GM23338 (cell line): ENCODE measurements at regions not wholly inside any gene's neighbourhood (a gene's known extent, or its start where the extent isn't known, plus 50 kb on each side); places are given as distances from the start of the nearest gene placed in this dataset.

Experiments
- ATAC-seq: fragments of 200-7000 bp; cut with Tn5 transposase; 3 replicates; pipeline ENCODE4 v1.9.1; 2020
- DNase-seq: peaks from one replicate; pipeline ENCODE4 v3.0.0-alpha.2; 2015; ENCODE audit warnings: low spot score
- H2AFZ ChIP-seq: fragments of 200-600 bp; sonication (generic); 2 replicates; pipeline ENCODE4 v1.8.0; 2016; ENCODE audit warnings: antibody characterized with exemption, mild to moderate bottlenecking, moderate library complexity
- H3F3A ChIP-seq: fragments of 200-600 bp; sonication (generic); replicated peaks from 2 replicates; pipeline ENCODE4 v1.8.0; 2017; ENCODE audit warnings: antibody characterized with exemption, mixed run types, low read depth
- H3K27ac ChIP-seq: fragments of 200-600 bp; sonication (generic); 2 replicates; pipeline ENCODE4 v1.6.1; 2016; ENCODE audit warnings: low read depth
- H3K27me3 ChIP-seq: fragments of 200-600 bp; sonication (generic); 2 replicates; pipeline ENCODE4 v1.8.0; 2016; ENCODE audit warnings: mild to moderate bottlenecking, mixed run types, moderate library complexity; ENCODE audit not compliant: insufficient read depth
- H3K36me3 ChIP-seq: fragments of 200-600 bp; sonication (generic); 2 replicates; pipeline ENCODE4 v1.8.0; 2016; ENCODE audit warnings: mild to moderate bottlenecking; ENCODE audit not compliant: insufficient read depth
- H3K4me1 ChIP-seq: fragments of 200-600 bp; sonication (generic); 2 replicates; pipeline ENCODE4 v1.8.0; 2016; ENCODE audit warnings: mild to moderate bottlenecking, moderate library complexity; ENCODE audit not compliant: insufficient read depth
- H3K4me2 ChIP-seq: fragments of 200-600 bp; sonication (generic); 2 replicates; pipeline ENCODE4 v1.7.1; 2017; ENCODE audit warnings: mixed run types
- H3K4me3 ChIP-seq: fragments of 200-600 bp; sonication (generic); 2 replicates; pipeline ENCODE4 v1.6.1; 2016; ENCODE audit warnings: mixed run types
- H3K79me2 ChIP-seq: fragments of 200-600 bp; sonication (generic); replicated peaks from 2 replicates; pipeline ENCODE4 v1.8.0; 2017; ENCODE audit warnings: mild to moderate bottlenecking; ENCODE audit not compliant: insufficient read depth
- H3K9me2 ChIP-seq: fragments of 200-600 bp; sonication (generic); 2 replicates; pipeline ENCODE4 v1.8.0; 2017; ENCODE audit not compliant: insufficient read depth
- H4K20me1 ChIP-seq: fragments of 200-600 bp; sonication (generic); replicated peaks from 2 replicates; pipeline ENCODE4 v1.8.0; 2017; ENCODE audit warnings: mild to moderate bottlenecking; ENCODE audit not compliant: insufficient read depth
- H3K27ac Mint-ChIP-seq: 2 replicates; pipeline ENCODE4 v1.8.0; 2020; ENCODE audit warnings: inconsistent platforms, mild to moderate bottlenecking, moderate library complexity, mixed read lengths
- H3K27me3 Mint-ChIP-seq: 3 replicates; pipeline ENCODE4 v1.8.0; 2022; ENCODE audit warnings: low read depth, mild to moderate bottlenecking, moderate library complexity, mixed read lengths, inconsistent platforms; ENCODE audit not compliant: insufficient read depth, poor library complexity
- H3K36me3 Mint-ChIP-seq: 3 replicates; pipeline ENCODE4 v1.8.0; 2021; ENCODE audit warnings: low read depth, mild to moderate bottlenecking, inconsistent platforms, moderate library complexity, mixed read lengths
- H3K4me1 Mint-ChIP-seq: 3 replicates; pipeline ENCODE4 v1.8.0; 2020; ENCODE audit warnings: mild to moderate bottlenecking, inconsistent platforms, mixed read lengths
- H3K4me3 Mint-ChIP-seq: 3 replicates; pipeline ENCODE4 v1.8.0; 2021; ENCODE audit warnings: moderate library complexity, mild to moderate bottlenecking, inconsistent platforms, mixed read lengths
- H3K9me3 Mint-ChIP-seq: 3 replicates; pipeline ENCODE4 v1.8.0; 2020; ENCODE audit warnings: moderate library complexity, mild to moderate bottlenecking, inconsistent platforms, mixed read lengths
- CREB1 ChIP-seq: fragments of 250-450 bp; sonication (Bioruptor Pico); IDR thresholded peaks from 2 replicates; pipeline ENCODE4 v1.5.0; 2020; ENCODE audit warnings: low read depth, mild to moderate bottlenecking, moderate library complexity
- EZH2 ChIP-seq: fragments of 200-600 bp; sonication (generic); IDR thresholded peaks from one replicate; pipeline ENCODE4 v1.8.0; 2017; ENCODE audit warnings: antibody characterized with exemption, mild to moderate bottlenecking, low read depth; ENCODE audit not compliant: unreplicated experiment
- EZH2phosphoT487 ChIP-seq: fragments of 200-600 bp; sonication (generic); IDR thresholded peaks from one replicate; pipeline ENCODE4 v1.8.1; 2018; ENCODE audit warnings: antibody characterized with exemption; ENCODE audit not compliant: unreplicated experiment
- NANOG ChIP-seq: IDR thresholded peaks from 2 replicates; pipeline ENCODE4 v1.6.1; 2016; ENCODE audit warnings: antibody characterized with exemption, borderline replicate concordance
- POLR2AphosphoS5 ChIP-seq: IDR thresholded peaks from 2 replicates; pipeline ENCODE4 v1.6.1; 2016; ENCODE audit warnings: antibody characterized with exemption, low read depth
- STAT1 ChIP-seq: IDR thresholded peaks from one replicate; pipeline ENCODE4 v1.6.1; 2016; ENCODE audit warnings: antibody characterized with exemption; ENCODE audit not compliant: unreplicated experiment
- ZNF114 ChIP-seq: fragments of 250-450 bp; sonication (Bioruptor Pico); IDR thresholded peaks from 2 replicates; pipeline ENCODE4 v1.5.0; 2020; ENCODE audit warnings: mild to moderate bottlenecking, moderate library complexity
- TF ChIP-seq, protein P1 (sequence below), 2 experiments: fragments of 200-600 bp in 1 of 2; sonication (generic) in 1 of 2; conservative IDR thresholded peaks; 2 replicates each; pipeline versions ENCODE4 v1.5.1 to v1.6.1; 2016 to 2017; ENCODE audit warnings: antibody characterized with exemption in 2 of 2, low read depth in 2 of 2, mild to moderate bottlenecking in 2 of 2, moderate library complexity in 1 of 2
- TF ChIP-seq, protein P2 (sequence below): IDR thresholded peaks from one replicate; pipeline ENCODE4 v1.6.1; 2018; ENCODE audit warnings: antibody characterized with exemption; ENCODE audit not compliant: unreplicated experiment

DNA sequence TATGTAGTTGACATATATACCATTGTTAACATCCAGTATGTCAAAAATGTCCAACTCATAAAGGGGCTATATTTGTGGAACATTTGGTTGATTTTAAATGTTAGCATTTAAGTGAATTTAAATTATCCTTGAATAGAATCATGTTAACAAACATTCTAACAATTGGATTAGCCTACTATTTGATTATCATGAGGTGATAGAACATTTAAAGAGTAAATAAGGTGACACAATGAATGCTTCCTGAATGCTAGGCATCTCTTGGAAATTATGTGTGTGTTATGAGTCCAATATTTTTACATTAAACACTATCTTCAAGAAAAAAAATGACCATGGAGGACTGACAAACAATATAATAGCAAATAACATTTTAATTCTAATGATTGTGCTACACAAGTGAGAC is 901.9 kb upstream of the AGA start:
- no peak overlapping the region for H3K4me2 ChIP-seq
- H3K4me1 Mint-ChIP-seq = no peaks in the 10 kb centered on the region
- no peaks in the 10 kb centered on the region for H3K36me3 Mint-ChIP-seq
- TF ChIP-seq, protein P1, sequence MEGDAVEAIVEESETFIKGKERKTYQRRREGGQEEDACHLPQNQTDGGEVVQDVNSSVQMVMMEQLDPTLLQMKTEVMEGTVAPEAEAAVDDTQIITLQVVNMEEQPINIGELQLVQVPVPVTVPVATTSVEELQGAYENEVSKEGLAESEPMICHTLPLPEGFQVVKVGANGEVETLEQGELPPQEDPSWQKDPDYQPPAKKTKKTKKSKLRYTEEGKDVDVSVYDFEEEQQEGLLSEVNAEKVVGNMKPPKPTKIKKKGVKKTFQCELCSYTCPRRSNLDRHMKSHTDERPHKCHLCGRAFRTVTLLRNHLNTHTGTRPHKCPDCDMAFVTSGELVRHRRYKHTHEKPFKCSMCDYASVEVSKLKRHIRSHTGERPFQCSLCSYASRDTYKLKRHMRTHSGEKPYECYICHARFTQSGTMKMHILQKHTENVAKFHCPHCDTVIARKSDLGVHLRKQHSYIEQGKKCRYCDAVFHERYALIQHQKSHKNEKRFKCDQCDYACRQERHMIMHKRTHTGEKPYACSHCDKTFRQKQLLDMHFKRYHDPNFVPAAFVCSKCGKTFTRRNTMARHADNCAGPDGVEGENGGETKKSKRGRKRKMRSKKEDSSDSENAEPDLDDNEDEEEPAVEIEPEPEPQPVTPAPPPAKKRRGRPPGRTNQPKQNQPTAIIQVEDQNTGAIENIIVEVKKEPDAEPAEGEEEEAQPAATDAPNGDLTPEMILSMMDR (conservative IDR thresholded peaks at IDR 0.05; ENCODE audit: low read depth in 2 of 2) = no peak
- no peak for TF ChIP-seq STAT1
- TF ChIP-seq CREB1 = no peak
- no peak for TF ChIP-seq ZNF114 (CRISPR knock-in tag)
- TF ChIP-seq EZH2phosphoT487 = no peak
- TF ChIP-seq EZH2 = no peak
- TF ChIP-seq POLR2AphosphoS5 = no peak
- no peaks in the 10 kb centered on the region for H3F3A ChIP-seq
- H3K36me3 ChIP-seq = no peaks in the 10 kb centered on the region
- H3K27me3 ChIP-seq = no peaks in the 10 kb centered on the region
- H2AFZ ChIP-seq = no peak overlapping the region
- H3K4me1 ChIP-seq = no peaks in the 10 kb centered on the region
- H3K4me3 ChIP-seq = no peak overlapping the region
- ATAC-seq (no peak), DNase-seq (no peak)
- no peaks in the 10 kb centered on the region for H4K20me1 ChIP-seq
- H3K9me2 ChIP-seq = no peaks in the 10 kb centered on the region
- H3K9me3 Mint-ChIP-seq = no peaks in the 10 kb centered on the region
- H3K27ac Mint-ChIP-seq = no peak overlapping the region
- no peak overlapping the region for H3K4me3 Mint-ChIP-seq
- no peaks in the 10 kb centered on the region for H3K79me2 ChIP-seq
- H3K27me3 Mint-ChIP-seq = no peaks in the 10 kb centered on the region
- H3K27ac ChIP-seq = no peak overlapping the region

DNA sequence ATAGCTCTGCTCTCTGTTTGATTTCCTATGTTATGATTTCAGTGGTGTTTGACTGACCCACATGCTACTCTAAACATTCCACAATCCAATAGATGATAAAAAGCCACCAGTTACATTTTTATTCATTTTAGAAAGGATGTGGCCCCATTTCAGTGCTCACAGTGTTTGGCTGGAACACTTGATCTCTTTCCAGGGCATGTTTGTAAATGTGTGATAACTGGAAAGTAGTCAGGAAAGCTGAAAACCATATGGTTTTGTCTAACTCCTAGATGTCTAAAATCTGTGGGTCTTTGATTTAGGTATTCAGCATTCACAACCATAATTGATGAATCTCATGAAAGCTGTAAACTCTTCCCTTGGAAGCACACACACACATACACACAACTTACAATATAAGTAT is 904.9 kb upstream of the AGA start:
- H3K36me3 ChIP-seq = no peaks in the 10 kb centered on the region
- Mint-ChIP-seq H3K9me3 (no peaks in the 10 kb centered on the region), H3K36me3 (no peaks in the 10 kb centered on the region), H3K4me3 (no peak overlapping the region), H3K27me3 (peaks cover 5% of the 10 kb centered on the region), H3K4me1 (no peaks in the 10 kb centered on the region), H3K27ac (no peak overlapping the region)
- no peaks in the 10 kb centered on the region for H3K27me3 ChIP-seq
- no peak overlapping the region for H3K27ac ChIP-seq
- no peak for ATAC-seq
- H2AFZ ChIP-seq = no peak overlapping the region
- H3K4me2 ChIP-seq = no peak overlapping the region
- no peaks in the 10 kb centered on the region for H3K4me1 ChIP-seq
- no peaks in the 10 kb centered on the region for H3K79me2 ChIP-seq
- H4K20me1 ChIP-seq = no peaks in the 10 kb centered on the region
- DNase-seq = no peak
- H3K9me2 ChIP-seq = no peaks in the 10 kb centered on the region
- no peaks in the 10 kb centered on the region for H3F3A ChIP-seq
- H3K4me3 ChIP-seq = no peak overlapping the region
- TF ChIP-seq STAT1 (no peak), ZNF114 (CRISPR knock-in tag) (no peak), CREB1 (no peak), EZH2phosphoT487 (no peak), NANOG (no peak)
- TF ChIP-seq, protein P2, sequence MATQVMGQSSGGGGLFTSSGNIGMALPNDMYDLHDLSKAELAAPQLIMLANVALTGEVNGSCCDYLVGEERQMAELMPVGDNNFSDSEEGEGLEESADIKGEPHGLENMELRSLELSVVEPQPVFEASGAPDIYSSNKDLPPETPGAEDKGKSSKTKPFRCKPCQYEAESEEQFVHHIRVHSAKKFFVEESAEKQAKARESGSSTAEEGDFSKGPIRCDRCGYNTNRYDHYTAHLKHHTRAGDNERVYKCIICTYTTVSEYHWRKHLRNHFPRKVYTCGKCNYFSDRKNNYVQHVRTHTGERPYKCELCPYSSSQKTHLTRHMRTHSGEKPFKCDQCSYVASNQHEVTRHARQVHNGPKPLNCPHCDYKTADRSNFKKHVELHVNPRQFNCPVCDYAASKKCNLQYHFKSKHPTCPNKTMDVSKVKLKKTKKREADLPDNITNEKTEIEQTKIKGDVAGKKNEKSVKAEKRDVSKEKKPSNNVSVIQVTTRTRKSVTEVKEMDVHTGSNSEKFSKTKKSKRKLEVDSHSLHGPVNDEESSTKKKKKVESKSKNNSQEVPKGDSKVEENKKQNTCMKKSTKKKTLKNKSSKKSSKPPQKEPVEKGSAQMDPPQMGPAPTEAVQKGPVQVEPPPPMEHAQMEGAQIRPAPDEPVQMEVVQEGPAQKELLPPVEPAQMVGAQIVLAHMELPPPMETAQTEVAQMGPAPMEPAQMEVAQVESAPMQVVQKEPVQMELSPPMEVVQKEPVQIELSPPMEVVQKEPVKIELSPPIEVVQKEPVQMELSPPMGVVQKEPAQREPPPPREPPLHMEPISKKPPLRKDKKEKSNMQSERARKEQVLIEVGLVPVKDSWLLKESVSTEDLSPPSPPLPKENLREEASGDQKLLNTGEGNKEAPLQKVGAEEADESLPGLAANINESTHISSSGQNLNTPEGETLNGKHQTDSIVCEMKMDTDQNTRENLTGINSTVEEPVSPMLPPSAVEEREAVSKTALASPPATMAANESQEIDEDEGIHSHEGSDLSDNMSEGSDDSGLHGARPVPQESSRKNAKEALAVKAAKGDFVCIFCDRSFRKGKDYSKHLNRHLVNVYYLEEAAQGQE = no peak
- TF ChIP-seq, protein P1 (conservative IDR thresholded peaks at IDR 0.05; ENCODE audit: low read depth in 2 of 2) = no peak
